ENCODE measurements at regions not wholly inside any gene's neighbourhood (a gene's known extent, or its start where the extent isn't known, plus 50 kb on each side); places are given as distances from the start of the nearest gene placed in this dataset.

GRCh38 chr18:47586418-47587070 lies 335.1 kb upstream of the SKOR2 start:
- intact Hi-C loops (cut with micrococcal nuclease): no loop called here
- dilution Hi-C loops (cut with MboI; ENCODE audit: extremely low pct_ligation_motif_present, low sequenced_read_pairs): no loop called here
- Histone ChIP-seq H3K36me3 (ENCODE audit: control insufficient read depth in 2 of 2, extremely low read depth in 1 of 2, insufficient read depth in 2 of 2, low read length in 2 of 2) (no peaks in the 10 kb centered on the region), H3K4me2 (ENCODE audit: insufficient read depth, low read length) (no peak overlapping the region), H3K27ac (ENCODE audit: insufficient read depth, low read depth, low read length) (no peak overlapping the region), H3K9ac (replicated peaks; ENCODE audit: extremely low read depth, insufficient read depth, low read length) (no peak overlapping the region), H3K79me2 (ENCODE audit: control insufficient read depth, insufficient read depth, low read length) (no peaks in the 10 kb centered on the region), H3K27me3 (ENCODE audit: control insufficient read depth in 2 of 2, insufficient read depth in 2 of 2, low read length in 2 of 2) (no peaks in the 10 kb centered on the region), H3K9me3 (replicated peaks; ENCODE audit: control insufficient read depth, insufficient read depth, low read length) (no peaks in the 10 kb centered on the region), H4K20me1 (replicated peaks; ENCODE audit: control insufficient read depth, extremely low read depth, insufficient read depth, low read length) (no peaks in the 10 kb centered on the region), H3K4me1 (ENCODE audit: control insufficient read depth, extremely low read depth, insufficient read depth, low read length) (no peaks in the 10 kb centered on the region), H3K9me1 (replicated peaks; ENCODE audit: control insufficient read depth, extremely low read depth, insufficient read depth, low read length) (no peaks in the 10 kb centered on the region), H2AFZ (ENCODE audit: low read depth, low read length) (no peak overlapping the region), H3K4me3 (replicated peaks in 1 of 3; ENCODE audit: insufficient read depth in 1 of 3, low read depth in 1 of 3, low read length in 3 of 3) (no peak overlapping the region)
- DNase-seq (ENCODE audit: low read depth, low spot score) (no peak), FAIRE-seq (no peak)
- ChIA-PET POLR2A (no interaction called here), CTCF (no interaction called here)
- no peak for TF ChIP-seq MYC (IDR thresholded peaks at IDR 0.05; ENCODE audit: low read depth, low read length)
- BruUV-seq (replicated peaks): no TSS peak

- Histone ChIP-seq H3K79me2 (ENCODE audit: control insufficient read depth, insufficient read depth, low read length) (no peaks in the 10 kb centered on the region), H2AFZ (ENCODE audit: low read depth, low read length) (no peak overlapping the region), H3K9ac (replicated peaks; ENCODE audit: extremely low read depth, insufficient read depth, low read length) (no peak overlapping the region), H3K4me1 (ENCODE audit: control insufficient read depth, extremely low read depth, insufficient read depth, low read length) (no peaks in the 10 kb centered on the region), H3K9me1 (replicated peaks; ENCODE audit: control insufficient read depth, extremely low read depth, insufficient read depth, low read length) (no peaks in the 10 kb centered on the region), H4K20me1 (replicated peaks; ENCODE audit: control insufficient read depth, extremely low read depth, insufficient read depth, low read length) (no peaks in the 10 kb centered on the region), H3K27me3 (ENCODE audit: control insufficient read depth in 2 of 2, insufficient read depth in 2 of 2, low read length in 2 of 2) (no peaks in the 10 kb centered on the region), H3K4me3 (replicated peaks in 1 of 3; ENCODE audit: insufficient read depth in 1 of 3, low read depth in 1 of 3, low read length in 3 of 3) (no peak overlapping the region), H3K27ac (ENCODE audit: insufficient read depth, low read depth, low read length) (no peak overlapping the region), H3K4me2 (ENCODE audit: insufficient read depth, low read length) (no peak overlapping the region), H3K36me3 (ENCODE audit: control insufficient read depth in 2 of 2, extremely low read depth in 1 of 2, insufficient read depth in 2 of 2, low read length in 2 of 2) (no peaks in the 10 kb centered on the region), H3K9me3 (replicated peaks; ENCODE audit: control insufficient read depth, insufficient read depth, low read length) (no peaks in the 10 kb centered on the region)
- BruUV-seq (replicated peaks): no TSS peak
- dilution Hi-C loops (cut with MboI; ENCODE audit: extremely low pct_ligation_motif_present, low sequenced_read_pairs): no loop called here
- POLR2A ChIA-PET: no interaction called here
- no peak for FAIRE-seq
- intact Hi-C loops (cut with micrococcal nuclease): no loop called here
- no peak for TF ChIP-seq EZH2 (IDR thresholded peaks at IDR 0.05; ENCODE audit: borderline replicate concordance, low read depth, low read length, severe bottlenecking)
- no peak for TF ChIP-seq GATA2 (IDR thresholded peaks at IDR 0.05; ENCODE audit: insufficient read depth, insufficient read length, low read depth, low read length)
- no peak for TF ChIP-seq POLR2A (IDR thresholded peaks at IDR 0.05; ENCODE audit: low read depth, low read length)
- no peak for TF ChIP-seq JUN (IDR thresholded peaks at IDR 0.05; ENCODE audit: borderline replicate concordance, insufficient read depth, insufficient read length, low read depth)
- no peak for TF ChIP-seq POLR2AphosphoS5 (IDR thresholded peaks at IDR 0.05; ENCODE audit: insufficient read depth, low read depth, low read length)
- no peak for TF ChIP-seq MAX (IDR thresholded peaks at IDR 0.05; ENCODE audit: insufficient read depth, insufficient read length)
- TF ChIP-seq MYC (IDR thresholded peaks at IDR 0.05; ENCODE audit: low read depth, low read length): no peak
- CTCF ChIA-PET: no interaction called here
- DNase-seq (ENCODE audit: low read depth, low spot score): no peak
Observed at GRCh38 chr18:47585914-47586313, 334.5 kb upstream of the SKOR2 start.
